ENCODE measurements at regions not wholly inside any gene's neighbourhood (a gene's known extent, or its start where the extent isn't known, plus 50 kb on each side); places are given as distances from the start of the nearest gene placed in this dataset.

DNA sequence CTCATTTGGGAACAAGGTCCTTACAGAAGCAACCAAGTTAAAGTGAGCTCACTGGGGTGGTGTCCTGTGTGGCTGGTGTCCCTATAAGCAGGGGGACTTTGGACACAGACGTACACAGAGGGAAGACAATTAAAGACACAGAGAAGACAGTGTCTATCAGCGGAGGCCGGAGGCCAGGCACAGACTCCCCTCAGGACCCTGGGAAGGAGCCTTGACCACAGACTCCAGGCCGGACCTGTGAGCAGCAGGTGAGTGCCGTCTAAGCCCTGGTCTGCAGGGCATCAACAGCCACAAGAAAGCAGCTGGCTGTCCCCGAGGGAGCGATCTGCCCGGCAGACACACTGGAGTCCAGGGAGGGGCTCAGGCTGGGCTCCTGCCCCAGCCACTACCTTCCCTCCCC, 219.1 kb upstream of the C14orf180 start:
- H4K8ac ChIP-seq (ENCODE audit: low read depth, low read length): no peak overlapping the region
- no peak overlapping the region for H3K4me2 ChIP-seq (ENCODE audit: low read length)
- H2BK5ac ChIP-seq (ENCODE audit: low read depth, low read length, poor library complexity): no peak overlapping the region
- no peak overlapping the region for H4K91ac ChIP-seq (ENCODE audit: low read depth, low read length)
- WGBS (ENCODE audit: extremely low coverage, insufficient coverage, insufficient read length): no CpG with 5 or more reads among the region's 8 CpGs
- H3K4me3 ChIP-seq (ENCODE audit: low read depth, low read length): no peak overlapping the region
- H3K27ac ChIP-seq (ENCODE audit: low read depth, low read length): no peak overlapping the region
- H3K4ac ChIP-seq (ENCODE audit: low read depth, low read length): no peak overlapping the region
- H3K14ac ChIP-seq (ENCODE audit: low read length): no peak overlapping the region
- H2AK5ac ChIP-seq (ENCODE audit: low read length): no peak overlapping the region
- H2AFZ ChIP-seq (ENCODE audit: insufficient read depth, low read length, poor library complexity): no peak overlapping the region
- H3K18ac ChIP-seq (ENCODE audit: low read length): no peak overlapping the region
- H3K36me3 ChIP-seq (ENCODE audit: control insufficient read depth in 1 of 2, insufficient read depth in 2 of 2, low read length in 2 of 2): no peaks in the 10 kb centered on the region
- H3K4me1 ChIP-seq (ENCODE audit: control insufficient read depth in 1 of 2, insufficient read depth in 2 of 2, low read length in 2 of 2): no peaks in the 10 kb centered on the region
- H2BK12ac ChIP-seq (ENCODE audit: low read length): no peak overlapping the region
- H4K12ac ChIP-seq (ENCODE audit: low read depth, low read length): no peak overlapping the region
- H3K27me3 ChIP-seq (ENCODE audit: insufficient read depth, low read length): no peaks in the 10 kb centered on the region
- H3K79me2 ChIP-seq (ENCODE audit: control insufficient read depth, insufficient read depth, low read length, poor library complexity): no peaks in the 10 kb centered on the region
- H3K23ac ChIP-seq (ENCODE audit: low read length): no peak overlapping the region
- no peaks in the 10 kb centered on the region for H3K79me1 ChIP-seq (ENCODE audit: low read length)
- no peak overlapping the region for H2BK120ac ChIP-seq (ENCODE audit: insufficient read depth, low read length, poor library complexity)
- peaks cover 2% of the 10 kb centered on the region for H3K9me3 ChIP-seq (ENCODE audit: insufficient read depth, low read depth, low read length)
- no peak overlapping the region for H3K9ac ChIP-seq (ENCODE audit: low read length)
- no peak for DNase-seq

DNA sequence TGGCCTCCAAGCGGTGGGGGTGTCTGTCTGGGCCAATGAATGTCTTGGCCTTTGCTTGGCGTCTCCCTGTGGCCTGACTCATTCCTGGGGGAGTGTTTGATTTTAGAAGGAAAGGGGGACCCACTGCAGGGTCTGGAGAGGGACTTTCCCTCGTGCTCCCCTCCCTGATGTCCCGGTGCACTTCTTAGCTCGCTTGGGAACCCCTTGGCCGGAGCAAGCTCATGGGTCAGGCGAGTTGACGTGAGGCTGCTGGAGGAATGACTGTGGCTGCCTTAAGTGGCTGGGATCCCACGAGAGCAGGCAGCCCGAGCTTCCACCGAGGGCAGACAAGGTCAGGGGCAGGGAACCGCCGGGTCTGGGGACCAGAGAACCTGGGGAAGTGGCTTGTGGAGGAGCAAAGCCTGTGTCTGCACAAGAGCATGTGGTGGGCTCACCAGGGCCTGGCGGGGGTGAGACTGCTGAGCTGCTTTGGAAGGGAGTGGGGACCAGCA, 218.4 kb upstream of the C14orf180 start:
- no peaks in the 10 kb centered on the region for H3K79me1 ChIP-seq (ENCODE audit: low read length)
- H2AFZ ChIP-seq (ENCODE audit: insufficient read depth, low read length, poor library complexity): no peak overlapping the region
- no CpG with 5 or more reads among the region's 14 CpGs for WGBS (ENCODE audit: extremely low coverage, insufficient coverage, insufficient read length)

DNA sequence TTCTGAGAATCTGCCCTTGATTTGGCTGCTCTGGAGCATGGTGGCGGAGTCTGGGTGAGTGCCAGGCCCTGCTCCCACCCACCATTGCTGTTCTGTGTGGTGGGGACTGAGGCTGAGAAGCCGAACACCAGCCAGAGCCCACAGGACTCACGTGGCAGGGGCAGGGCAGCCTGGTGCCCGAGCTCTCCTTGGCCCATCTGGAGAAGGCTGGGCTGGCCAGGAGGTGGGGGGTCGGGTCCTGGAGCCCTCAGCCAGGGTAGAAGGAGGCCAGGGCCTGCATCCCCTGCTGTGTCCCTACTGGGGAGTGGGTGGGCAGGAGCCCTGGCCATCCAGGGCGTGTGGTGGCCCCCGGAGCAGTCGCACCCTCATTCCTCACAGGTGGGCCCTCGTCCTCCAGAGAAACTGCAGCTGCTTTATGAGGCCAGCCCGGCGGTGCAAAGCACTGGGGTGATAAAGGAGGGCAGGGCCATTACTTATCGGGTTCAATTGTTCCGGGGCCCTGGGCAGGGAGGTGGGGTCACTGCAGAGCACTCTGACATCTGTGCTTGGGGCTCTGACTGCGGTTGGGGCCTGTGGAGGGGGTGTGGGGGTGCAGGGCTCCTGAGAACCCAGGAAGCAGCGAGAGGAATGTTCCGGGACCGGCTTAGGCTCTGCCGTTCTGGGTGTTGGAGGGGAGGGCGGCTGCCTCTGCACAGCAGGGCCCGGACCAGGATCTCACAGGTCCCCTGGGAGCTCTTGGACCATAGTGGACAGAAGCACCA, 217.5 kb upstream of the C14orf180 start:
- no peak overlapping the region for H4K91ac ChIP-seq (ENCODE audit: low read depth, low read length)
- no peak overlapping the region for H3K4me3 ChIP-seq (ENCODE audit: low read depth, low read length)
- H2BK12ac ChIP-seq (ENCODE audit: low read length): no peak overlapping the region
- WGBS (ENCODE audit: extremely low coverage, insufficient coverage, insufficient read length): no CpG with 5 or more reads among the region's 20 CpGs
- H3K79me2 ChIP-seq (ENCODE audit: control insufficient read depth, insufficient read depth, low read length, poor library complexity): no peaks in the 10 kb centered on the region
- H3K4me1 ChIP-seq (ENCODE audit: control insufficient read depth in 1 of 2, insufficient read depth in 2 of 2, low read length in 2 of 2): no peaks in the 10 kb centered on the region
- no peak overlapping the region for H3K9ac ChIP-seq (ENCODE audit: low read length)
- H3K36me3 ChIP-seq (ENCODE audit: control insufficient read depth in 1 of 2, insufficient read depth in 2 of 2, low read length in 2 of 2): no peaks in the 10 kb centered on the region
- H3K27ac ChIP-seq (ENCODE audit: low read depth, low read length): no peak overlapping the region
- H3K27me3 ChIP-seq (ENCODE audit: insufficient read depth, low read length): no peaks in the 10 kb centered on the region
- DNase-seq: no peak
- no peak overlapping the region for H2AFZ ChIP-seq (ENCODE audit: insufficient read depth, low read length, poor library complexity)
- no peak overlapping the region for H3K4ac ChIP-seq (ENCODE audit: low read depth, low read length)
- no peak overlapping the region for H2BK120ac ChIP-seq (ENCODE audit: insufficient read depth, low read length, poor library complexity)
- no peaks in the 10 kb centered on the region for H3K79me1 ChIP-seq (ENCODE audit: low read length)
- no peak overlapping the region for H4K12ac ChIP-seq (ENCODE audit: low read depth, low read length)
- no peak overlapping the region for H3K14ac ChIP-seq (ENCODE audit: low read length)
- no peak overlapping the region for H2AK5ac ChIP-seq (ENCODE audit: low read length)
- H4K8ac ChIP-seq (ENCODE audit: low read depth, low read length): no peak overlapping the region
- no peak overlapping the region for H3K18ac ChIP-seq (ENCODE audit: low read length)
- peaks cover 2% of the 10 kb centered on the region for H3K9me3 ChIP-seq (ENCODE audit: insufficient read depth, low read depth, low read length)
- no peak overlapping the region for H3K4me2 ChIP-seq (ENCODE audit: low read length)
- H3K23ac ChIP-seq (ENCODE audit: low read length): no peak overlapping the region
- no peak overlapping the region for H2BK5ac ChIP-seq (ENCODE audit: low read depth, low read length, poor library complexity)

More for the DNA sequence above, 218.4 kb upstream of the C14orf180 start:
- no peaks in the 10 kb centered on the region for H3K4me1 ChIP-seq (ENCODE audit: control insufficient read depth in 1 of 2, insufficient read depth in 2 of 2, low read length in 2 of 2)
- no peak overlapping the region for H3K4me2 ChIP-seq (ENCODE audit: low read length)
- H3K4ac ChIP-seq (ENCODE audit: low read depth, low read length): no peak overlapping the region
- H4K12ac ChIP-seq (ENCODE audit: low read depth, low read length): no peak overlapping the region
- H2BK120ac ChIP-seq (ENCODE audit: insufficient read depth, low read length, poor library complexity): no peak overlapping the region
- H3K18ac ChIP-seq (ENCODE audit: low read length): no peak overlapping the region
- no peaks in the 10 kb centered on the region for H3K79me2 ChIP-seq (ENCODE audit: control insufficient read depth, insufficient read depth, low read length, poor library complexity)
- no peak for DNase-seq
- peaks cover 2% of the 10 kb centered on the region for H3K9me3 ChIP-seq (ENCODE audit: insufficient read depth, low read depth, low read length)
- H2AK5ac ChIP-seq (ENCODE audit: low read length): no peak overlapping the region
- no peak overlapping the region for H3K9ac ChIP-seq (ENCODE audit: low read length)
- H2BK5ac ChIP-seq (ENCODE audit: low read depth, low read length, poor library complexity): no peak overlapping the region
- H3K4me3 ChIP-seq (ENCODE audit: low read depth, low read length): no peak overlapping the region
- no peak overlapping the region for H3K27ac ChIP-seq (ENCODE audit: low read depth, low read length)
- no peaks in the 10 kb centered on the region for H3K36me3 ChIP-seq (ENCODE audit: control insufficient read depth in 1 of 2, insufficient read depth in 2 of 2, low read length in 2 of 2)
- no peak overlapping the region for H3K23ac ChIP-seq (ENCODE audit: low read length)
- no peaks in the 10 kb centered on the region for H3K27me3 ChIP-seq (ENCODE audit: insufficient read depth, low read length)
- no peak overlapping the region for H3K14ac ChIP-seq (ENCODE audit: low read length)
- no peak overlapping the region for H2BK12ac ChIP-seq (ENCODE audit: low read length)
- H4K91ac ChIP-seq (ENCODE audit: low read depth, low read length): no peak overlapping the region
- H4K8ac ChIP-seq (ENCODE audit: low read depth, low read length): no peak overlapping the region

DNA sequence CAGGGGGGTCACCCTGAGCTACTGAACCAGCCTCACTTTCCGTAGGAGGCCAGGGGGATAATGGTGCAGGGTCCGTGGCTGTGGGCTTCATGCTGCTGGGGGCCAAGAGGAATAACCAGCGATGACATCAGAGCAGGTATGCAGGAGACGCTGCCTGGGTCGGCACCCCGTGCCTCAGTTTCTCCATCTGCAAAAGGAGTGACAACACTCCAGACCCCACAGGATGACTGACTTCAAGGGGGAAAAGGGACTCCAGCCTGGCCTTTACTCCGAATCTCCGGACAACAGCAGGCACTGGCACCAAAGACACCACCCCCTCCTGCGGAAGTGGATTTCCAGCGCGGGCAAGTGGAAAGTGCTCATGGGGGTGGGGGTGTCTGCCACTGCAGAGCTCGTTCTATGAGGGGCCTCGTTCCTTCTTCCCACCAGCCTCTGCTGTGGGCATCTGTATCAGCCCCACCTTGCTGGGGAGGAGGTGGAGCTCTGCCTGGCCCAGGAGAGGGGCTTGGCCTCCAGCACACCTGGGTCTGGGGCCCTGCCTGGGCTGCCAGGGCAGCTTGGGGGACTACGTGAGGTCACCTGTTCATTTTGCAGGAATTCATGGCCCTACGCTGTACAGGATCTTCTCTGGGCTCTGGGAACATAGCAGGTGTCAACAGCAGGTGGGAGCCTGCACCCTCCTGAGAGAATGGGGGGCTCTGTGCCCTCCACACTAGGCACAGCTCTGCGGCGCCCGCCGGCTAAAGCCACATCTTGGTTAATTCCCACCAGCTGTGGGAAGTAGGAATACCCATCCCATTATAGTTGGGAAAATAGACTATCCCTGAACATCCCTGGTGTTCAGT, 216.6 kb upstream of the C14orf180 start:
- no peaks in the 10 kb centered on the region for H3K4me1 ChIP-seq (ENCODE audit: control insufficient read depth in 1 of 2, insufficient read depth in 2 of 2, low read length in 2 of 2)

More for the DNA sequence above, 216.6 kb upstream of the C14orf180 start:
- H3K4me2 ChIP-seq (ENCODE audit: low read length): no peak overlapping the region
- no peak overlapping the region for H4K12ac ChIP-seq (ENCODE audit: low read depth, low read length)
- H2AK5ac ChIP-seq (ENCODE audit: low read length): no peak overlapping the region
- H3K27ac ChIP-seq (ENCODE audit: low read depth, low read length): no peak overlapping the region
- no peak overlapping the region for H4K91ac ChIP-seq (ENCODE audit: low read depth, low read length)
- H3K23ac ChIP-seq (ENCODE audit: low read length): no peak overlapping the region
- WGBS (ENCODE audit: extremely low coverage, insufficient coverage, insufficient read length): no CpG with 5 or more reads among the region's 19 CpGs
- H2BK5ac ChIP-seq (ENCODE audit: low read depth, low read length, poor library complexity): no peak overlapping the region
- peaks cover 4% of the 10 kb centered on the region for H3K9me3 ChIP-seq (ENCODE audit: insufficient read depth, low read depth, low read length)
- no peak overlapping the region for H3K14ac ChIP-seq (ENCODE audit: low read length)
- H2AFZ ChIP-seq (ENCODE audit: insufficient read depth, low read length, poor library complexity): no peak overlapping the region
- H3K27me3 ChIP-seq (ENCODE audit: insufficient read depth, low read length): no peaks in the 10 kb centered on the region
- H3K79me1 ChIP-seq (ENCODE audit: low read length): no peaks in the 10 kb centered on the region
- H3K18ac ChIP-seq (ENCODE audit: low read length): no peak overlapping the region
- no peak overlapping the region for H2BK12ac ChIP-seq (ENCODE audit: low read length)
- no peaks in the 10 kb centered on the region for H3K36me3 ChIP-seq (ENCODE audit: control insufficient read depth in 1 of 2, insufficient read depth in 2 of 2, low read length in 2 of 2)
- no peaks in the 10 kb centered on the region for H3K79me2 ChIP-seq (ENCODE audit: control insufficient read depth, insufficient read depth, low read length, poor library complexity)
- H4K8ac ChIP-seq (ENCODE audit: low read depth, low read length): no peak overlapping the region
- DNase-seq: no peak
- H3K4me3 ChIP-seq (ENCODE audit: low read depth, low read length): peak overlapping the region; percentile 7
- H3K9ac ChIP-seq (ENCODE audit: low read length): no peak overlapping the region
- no peak overlapping the region for H2BK120ac ChIP-seq (ENCODE audit: insufficient read depth, low read length, poor library complexity)
- H3K4ac ChIP-seq (ENCODE audit: low read depth, low read length): no peak overlapping the region
